MCF 10A (cell line): ENCODE measurements at regions not wholly inside any gene's neighbourhood (a gene's known extent, or its start where the extent isn't known, plus 50 kb on each side); places are given as distances from the start of the nearest gene placed in this dataset.
"Not testable (repeated sequence)": the region's sequence is repeated elsewhere in the genome, so short reads cannot be mapped to it uniquely, and the experiment has no call there.

Experiments used
- BruUV-seq: library from RNA; stranded (reverse); fragments of 400-500 nt; replicated peaks from 2 replicates; lab custom pipeline; 2021; lab: Mats Ljungman, UMichigan
- CTCF ChIA-PET: fragments of 300-600 bp; sonication (Branson Sonifier 250); formaldehyde crosslinking; extraction: SDS; loops from one replicate; lab custom pipeline; 2021; ENCODE audit warnings: antibody characterized with exemption, inconsistent platforms; lab: Yijun Ruan, JAX
- POLR2A ChIA-PET: fragments of 300-600, 350-650 bp; sonication (Branson Sonifier 250); formaldehyde crosslinking; extraction: SDS; loops from one replicate; lab custom pipeline; 2020; ENCODE audit warnings: antibody characterized with exemption, inconsistent platforms; lab: Yijun Ruan, JAX
- DNase-seq: peaks from one replicate; pipeline ENCODE4 v3.0.0-alpha.2; 2018; ENCODE audit not compliant: unreplicated experiment
- H3K27ac Mint-ChIP-seq: one replicate; pipeline ENCODE4 v1.8.0; 2022; ENCODE audit warnings: mild to moderate bottlenecking, low read depth, mixed read lengths; ENCODE audit not compliant: unreplicated experiment
- H3K27me3 Mint-ChIP-seq: one replicate; pipeline ENCODE4 v1.8.0; 2022; ENCODE audit warnings: mixed read lengths; ENCODE audit not compliant: insufficient read depth, unreplicated experiment
- H3K36me3 Mint-ChIP-seq: one replicate; pipeline ENCODE4 v1.8.0; 2022; ENCODE audit warnings: mild to moderate bottlenecking, moderate library complexity, mixed read lengths; ENCODE audit not compliant: insufficient read depth, unreplicated experiment
- H3K4me1 Mint-ChIP-seq: one replicate; pipeline ENCODE4 v1.8.0; 2022; ENCODE audit warnings: mixed read lengths; ENCODE audit not compliant: insufficient read depth, unreplicated experiment
- H3K4me3 Mint-ChIP-seq: one replicate; pipeline ENCODE4 v1.8.0; 2022; ENCODE audit warnings: mild to moderate bottlenecking, moderate library complexity, mixed read lengths; ENCODE audit not compliant: unreplicated experiment
- H3K9me3 Mint-ChIP-seq: one replicate; pipeline ENCODE4 v1.8.0; 2022; ENCODE audit warnings: mixed read lengths; ENCODE audit not compliant: unreplicated experiment
- CTCF ChIP-seq: fragments of 200-600 bp; IDR thresholded peaks from one replicate; pipeline ENCODE4 v1.8.0; 2022; ENCODE audit warnings: antibody characterized with exemption, mild to moderate bottlenecking; ENCODE audit not compliant: unreplicated experiment
- intact Hi-C: fragments of 100-400 bp; cut with micrococcal nuclease; formaldehyde crosslinking; loops from 2 replicates; pipeline ENCODE4 v1.14.1; 2022

GRCh38 chr4:13815231-13815630, 187.7 kb upstream of the BOD1L1 start:
- intact Hi-C loops: no loop called here
- Mint-ChIP-seq H3K27me3 (no peaks in the 10 kb centered on the region), H3K4me1 (no peaks in the 10 kb centered on the region), H3K27ac (no peak overlapping the region), H3K4me3 (no peak overlapping the region), H3K36me3 (no peaks in the 10 kb centered on the region), H3K9me3 (no peaks in the 10 kb centered on the region)
- BruUV-seq: no TSS peak
- no peak for DNase-seq
- TF ChIP-seq CTCF: no peak
- POLR2A ChIA-PET: no interaction called here
- CTCF ChIA-PET: no interaction called here

- H3K27me3 Mint-ChIP-seq: no peaks in the 10 kb centered on the region
- no peaks in the 10 kb centered on the region for H3K4me1 Mint-ChIP-seq
- H3K9me3 Mint-ChIP-seq: no peaks in the 10 kb centered on the region
- no peak for TF ChIP-seq CTCF
- intact Hi-C loops: no loop called here
- H3K27ac Mint-ChIP-seq: no peak overlapping the region
- no peak for DNase-seq
- CTCF ChIA-PET: no interaction called here
- H3K4me3 Mint-ChIP-seq: no peak overlapping the region
- no TSS peak for BruUV-seq
- H3K36me3 Mint-ChIP-seq: no peaks in the 10 kb centered on the region
- POLR2A ChIA-PET: no interaction called here
Measured at GRCh38 chr4:13816472-13816871, 188.9 kb upstream of the BOD1L1 start.

- H3K4me1 Mint-ChIP-seq: no peaks in the 10 kb centered on the region
- POLR2A ChIA-PET: no interaction called here
- no peak overlapping the region for H3K4me3 Mint-ChIP-seq
- intact Hi-C loops: no loop called here
- no peaks in the 10 kb centered on the region for H3K36me3 Mint-ChIP-seq
- no TSS peak for BruUV-seq
- H3K27me3 Mint-ChIP-seq: no peaks in the 10 kb centered on the region
- no peak overlapping the region for H3K27ac Mint-ChIP-seq
- CTCF ChIA-PET: interaction anchor here (1.0 kb wide), 1 partner anchor 163 kb away, joined by 3 read pairs; no protein-coding TSS in a partner anchor
- DNase-seq: peak; percentile 6
- peaks cover 16% of the 10 kb centered on the region for H3K9me3 Mint-ChIP-seq
- TF ChIP-seq CTCF: no peak
Measured at GRCh38 chr4:13821522-13821921, 194.0 kb upstream of the BOD1L1 start.

GRCh38 chr4:13825822-13826221, 198.3 kb upstream of the BOD1L1 start:
- H3K27me3 Mint-ChIP-seq, intact Hi-C loops, DNase-seq, H3K27ac Mint-ChIP-seq, H3K4me1 Mint-ChIP-seq, CTCF ChIA-PET, BruUV-seq, POLR2A ChIA-PET, H3K4me3 Mint-ChIP-seq, H3K36me3 Mint-ChIP-seq: not testable (repeated sequence)
- peaks cover 18% of the 10 kb centered on the region for H3K9me3 Mint-ChIP-seq

- Mint-ChIP-seq H3K27me3 (no peaks in the 10 kb centered on the region), H3K36me3 (no peaks in the 10 kb centered on the region)
Measured at GRCh38 chr4:13829457-13829856, 201.9 kb upstream of the BOD1L1 start.

More at GRCh38 chr4:13829457-13829856, 201.9 kb upstream of the BOD1L1 start:
- Mint-ChIP-seq H3K4me3 (no peak overlapping the region), H3K4me1 (peaks cover 9% of the 10 kb centered on the region), H3K9me3 (peaks cover 9% of the 10 kb centered on the region), H3K27ac (no peak overlapping the region)
- BruUV-seq: no TSS peak
- TF ChIP-seq CTCF: no peak
- no peak for DNase-seq
- intact Hi-C loops: no loop called here
- ChIA-PET CTCF (no interaction called here), POLR2A (no interaction called here)
